ENCODE measurements at regions not wholly inside any gene's neighbourhood (a gene's known extent, or its start where the extent isn't known, plus 50 kb on each side); places are given as distances from the start of the nearest gene placed in this dataset.

DNA sequence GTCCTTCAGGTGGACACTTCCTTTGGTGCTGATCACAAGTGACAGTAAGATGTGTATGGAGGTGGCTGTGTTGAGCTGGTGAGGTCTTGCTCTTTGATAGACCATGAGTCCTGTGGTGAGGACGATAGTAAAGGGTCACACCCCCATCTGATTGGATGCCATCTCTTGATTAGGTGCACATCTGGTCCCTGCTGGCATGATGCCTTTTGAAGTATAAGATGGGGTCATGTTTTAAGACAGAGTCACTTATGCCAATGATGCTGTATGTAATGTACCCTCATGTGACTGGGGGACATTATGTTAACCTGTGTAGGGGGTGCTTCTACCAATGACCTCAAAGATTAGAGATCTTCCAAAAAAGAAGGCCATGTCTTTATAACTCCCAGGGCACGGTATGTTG is 644.6 kb downstream of the ACTR3B start:
- ATAC-seq, result no peak
- no peaks in the 10 kb centered on the region for H3K9me3 ChIP-seq
- no peaks in the 10 kb centered on the region for H3K27me3 ChIP-seq
- intact Hi-C loops (cut with DNase I), result no loop called here
- no peaks in the 10 kb centered on the region for H3K36me3 ChIP-seq
- TF ChIP-seq, protein P1, sequence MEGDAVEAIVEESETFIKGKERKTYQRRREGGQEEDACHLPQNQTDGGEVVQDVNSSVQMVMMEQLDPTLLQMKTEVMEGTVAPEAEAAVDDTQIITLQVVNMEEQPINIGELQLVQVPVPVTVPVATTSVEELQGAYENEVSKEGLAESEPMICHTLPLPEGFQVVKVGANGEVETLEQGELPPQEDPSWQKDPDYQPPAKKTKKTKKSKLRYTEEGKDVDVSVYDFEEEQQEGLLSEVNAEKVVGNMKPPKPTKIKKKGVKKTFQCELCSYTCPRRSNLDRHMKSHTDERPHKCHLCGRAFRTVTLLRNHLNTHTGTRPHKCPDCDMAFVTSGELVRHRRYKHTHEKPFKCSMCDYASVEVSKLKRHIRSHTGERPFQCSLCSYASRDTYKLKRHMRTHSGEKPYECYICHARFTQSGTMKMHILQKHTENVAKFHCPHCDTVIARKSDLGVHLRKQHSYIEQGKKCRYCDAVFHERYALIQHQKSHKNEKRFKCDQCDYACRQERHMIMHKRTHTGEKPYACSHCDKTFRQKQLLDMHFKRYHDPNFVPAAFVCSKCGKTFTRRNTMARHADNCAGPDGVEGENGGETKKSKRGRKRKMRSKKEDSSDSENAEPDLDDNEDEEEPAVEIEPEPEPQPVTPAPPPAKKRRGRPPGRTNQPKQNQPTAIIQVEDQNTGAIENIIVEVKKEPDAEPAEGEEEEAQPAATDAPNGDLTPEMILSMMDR (IDR thresholded peaks at IDR 0.05), result no peak
- FAIRE-seq, result no peak
- H3K4me1 ChIP-seq, result no peaks in the 10 kb centered on the region
- no peak overlapping the region for H3K4me3 ChIP-seq
- H3K27ac ChIP-seq, result no peak overlapping the region
- DNase-seq, result no peak
- 76 to 94% methylated on average over 2 of the region's 2 CpGs for WGBS, 2 donors

DNA sequence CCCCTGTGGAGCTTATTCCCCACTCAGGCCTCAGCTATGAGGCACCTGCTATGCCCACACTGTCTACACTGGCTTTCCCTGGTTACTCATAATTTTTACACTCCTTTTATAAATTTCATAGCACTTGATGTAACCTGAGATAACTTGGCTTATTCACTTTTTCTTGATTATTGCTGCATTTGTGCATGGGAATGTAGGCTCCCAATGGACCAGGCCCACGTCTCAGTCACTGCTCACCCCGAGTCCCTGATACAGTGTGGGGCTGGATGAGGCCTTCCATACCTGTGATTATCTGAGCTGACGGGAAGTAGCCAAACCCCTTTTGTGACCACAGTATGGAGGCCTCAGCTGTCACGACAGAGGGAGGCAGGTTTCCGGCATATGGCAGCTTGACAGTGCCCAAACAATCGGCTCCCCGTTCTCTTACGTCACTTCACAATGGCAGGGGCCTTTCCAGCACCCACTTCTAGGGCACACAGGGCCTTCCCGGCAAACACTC is 645.3 kb downstream of the ACTR3B start:
- no peaks in the 10 kb centered on the region for H3K4me1 ChIP-seq
- H3K36me3 ChIP-seq, result no peaks in the 10 kb centered on the region
- intact Hi-C loops (cut with DNase I), result no loop called here
- no peak for DNase-seq
- no peaks in the 10 kb centered on the region for H3K9me3 ChIP-seq
- TF ChIP-seq, protein P1 (IDR thresholded peaks at IDR 0.05), result no peak
- no peaks in the 10 kb centered on the region for H3K27me3 ChIP-seq
- H3K27ac ChIP-seq, result no peak overlapping the region
- FAIRE-seq, result no peak
- 84 to 92% methylated on average over 9 of the region's 9 CpGs for WGBS, 2 donors
- no peak for ATAC-seq
- H3K4me3 ChIP-seq, result no peak overlapping the region

DNA sequence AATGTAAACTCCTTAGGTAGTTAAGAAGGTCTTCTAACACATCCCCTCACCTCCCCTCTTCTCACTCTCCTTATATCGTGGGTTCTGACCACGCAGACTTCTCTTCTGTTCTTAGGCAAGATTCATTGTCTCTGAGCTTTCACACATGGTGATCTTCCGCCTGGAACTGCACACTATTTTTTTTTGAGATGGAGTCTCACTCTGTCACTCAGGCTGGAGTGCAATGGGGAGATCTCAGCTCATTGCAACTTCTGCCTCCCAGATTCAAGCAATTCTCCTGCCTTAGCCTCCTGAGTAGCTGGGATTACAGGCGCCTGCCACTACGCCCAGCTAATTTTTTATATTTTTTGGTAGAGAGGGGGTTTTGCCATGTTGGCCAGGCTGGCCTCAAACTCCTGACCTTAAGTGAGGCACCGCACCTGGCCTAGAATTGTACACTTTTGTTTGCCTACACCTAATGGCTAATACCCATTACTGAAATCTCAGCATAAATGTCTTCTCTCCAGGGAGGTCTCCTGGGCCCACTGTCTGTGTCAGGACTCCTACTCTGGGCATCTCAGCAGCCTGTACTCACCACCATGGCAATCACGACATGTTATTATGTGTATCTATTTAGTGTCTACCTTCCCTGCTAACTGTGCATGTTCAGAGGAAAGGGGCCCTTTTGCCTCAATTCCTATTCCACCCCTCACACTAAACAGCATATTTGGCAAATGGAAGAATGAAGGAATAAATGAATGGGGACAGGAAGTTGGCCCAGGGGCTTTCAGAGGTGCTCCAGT is 646.3 kb upstream of the DPP6 start:
- Histone ChIP-seq H3K4me1 (no peaks in the 10 kb centered on the region), H3K4me3 (no peak overlapping the region), H3K36me3 (no peaks in the 10 kb centered on the region), H3K9me3 (no peaks in the 10 kb centered on the region), H3K27me3 (no peaks in the 10 kb centered on the region), H3K27ac (no peak overlapping the region)
- intact Hi-C loops (cut with DNase I), result no loop called here
- WGBS, 2 donors, result 71 to 80% methylated on average over 7 of the region's 7 CpGs
- DNase-seq (no peak), FAIRE-seq (no peak), ATAC-seq (no peak)
- TF ChIP-seq, protein P1 (IDR thresholded peaks at IDR 0.05), result no peak

DNA sequence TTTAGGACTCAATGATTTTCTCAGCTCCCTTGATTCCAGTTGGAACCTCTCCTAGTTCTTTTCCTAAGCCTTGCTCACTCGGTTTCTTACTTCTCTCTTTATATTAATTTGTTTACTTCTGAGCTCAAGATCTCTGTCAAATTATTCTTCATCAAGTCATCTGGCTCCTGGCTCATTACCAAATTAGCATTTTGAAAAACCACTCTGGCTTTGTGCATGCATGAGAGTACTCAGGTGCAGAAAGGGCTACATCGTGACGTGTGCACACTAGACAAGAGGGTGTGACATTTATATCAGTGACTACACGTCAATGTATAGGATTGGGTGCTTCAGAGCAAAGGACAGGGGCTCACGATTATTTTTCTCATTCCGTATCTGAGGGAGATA is 645.7 kb upstream of the DPP6 start:
- Histone ChIP-seq H3K36me3 (no peaks in the 10 kb centered on the region), H3K9me3 (no peaks in the 10 kb centered on the region), H3K4me1 (no peaks in the 10 kb centered on the region), H3K4me3 (no peak overlapping the region), H3K27ac (no peak overlapping the region), H3K27me3 (no peaks in the 10 kb centered on the region)
- TF ChIP-seq, protein P1 (IDR thresholded peaks at IDR 0.05), result no peak
- WGBS, 2 donors, result 52 to 64% methylated on average over 6 of the region's 6 CpGs
- intact Hi-C loops (cut with DNase I), result no loop called here
- DNase-seq (no peak), FAIRE-seq (no peak), ATAC-seq (no peak)

DNA sequence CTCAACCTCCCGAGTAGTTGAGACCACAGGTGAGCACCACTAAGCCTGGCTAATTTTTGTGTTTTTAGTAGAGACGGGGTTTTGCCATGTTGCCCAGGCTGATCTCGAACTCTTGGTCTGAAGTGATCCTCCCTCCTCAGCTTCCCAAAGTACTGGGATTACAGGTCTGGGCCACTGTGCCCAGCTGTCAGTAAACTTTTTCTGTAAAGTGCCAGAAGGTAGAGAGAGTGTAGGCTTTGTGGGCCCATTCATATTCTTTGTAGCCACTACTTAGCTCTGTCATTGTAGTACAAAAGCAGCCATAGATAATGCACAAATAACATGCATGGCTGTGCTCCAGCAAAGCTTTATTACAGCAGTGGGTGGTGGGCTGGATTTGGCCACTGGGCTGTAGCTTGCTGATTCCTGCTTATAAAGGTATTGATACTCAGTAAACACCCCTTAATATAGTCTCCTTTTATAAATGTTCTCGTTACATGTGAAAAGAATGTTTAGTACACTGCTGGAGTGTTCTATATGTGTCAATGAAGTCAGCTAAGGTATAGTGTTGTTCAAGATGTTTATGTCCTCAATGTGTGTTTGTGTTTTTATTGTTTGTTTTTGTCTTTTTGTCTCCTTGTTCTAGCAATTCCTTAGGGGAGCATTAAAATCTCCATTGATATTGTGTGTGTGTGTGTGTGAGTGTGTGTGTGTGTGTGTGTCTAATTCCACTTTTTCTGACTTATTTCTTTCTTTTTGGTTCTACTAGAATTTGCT is 644.7 kb upstream of the DPP6 start:
- intact Hi-C loops (cut with DNase I), result no loop called here
- ATAC-seq, result no peak
- no peaks in the 10 kb centered on the region for H3K36me3 ChIP-seq
- FAIRE-seq, result no peak
- H3K4me1 ChIP-seq, result no peaks in the 10 kb centered on the region
- no peak overlapping the region for H3K4me3 ChIP-seq
- TF ChIP-seq, protein P1 (IDR thresholded peaks at IDR 0.05), result no peak
- H3K27ac ChIP-seq, result no peak overlapping the region
- WGBS, 2 donors, result 65 to 74% methylated on average over 4 of the region's 4 CpGs
- no peaks in the 10 kb centered on the region for H3K27me3 ChIP-seq
- H3K9me3 ChIP-seq, result no peaks in the 10 kb centered on the region
- DNase-seq, result no peak

Data from pancreas (tissue), 10 donors.